T-helper 1 cell treated with Interleukin-12 subunit alpha and Interleukin-12 subunit beta and Interleukin-4 antibody, amounts not matched to agents 30 μg/mL and 1 μg/mL, for 36 hours (primary cell): ENCODE measurements at regions not wholly inside any gene's neighbourhood (a gene's known extent, or its start where the extent isn't known, plus 50 kb on each side); places are given as distances from the start of the nearest gene placed in this dataset.
"Not testable (repeated sequence)": the region's sequence is repeated elsewhere in the genome, so short reads cannot be mapped to it uniquely, and the experiment has no call there.

Source experiments
- H3K27ac Mint-ChIP-seq: one replicate; pipeline ENCODE4 v1.8.0; 2021; ENCODE audit warnings: mild to moderate bottlenecking, mixed read lengths
- H3K27me3 Mint-ChIP-seq: one replicate; pipeline ENCODE4 v1.8.0; 2021; ENCODE audit warnings: low read depth, mixed read lengths
- H3K36me3 Mint-ChIP-seq: one replicate; pipeline ENCODE4 v1.8.0; 2021; ENCODE audit warnings: low read depth, mixed read lengths
- H3K4me1 Mint-ChIP-seq: one replicate; pipeline ENCODE4 v1.8.0; 2021; ENCODE audit warnings: low read depth, mixed read lengths
- H3K4me3 Mint-ChIP-seq: one replicate; pipeline ENCODE4 v1.8.0; 2021; ENCODE audit warnings: mild to moderate bottlenecking, moderate library complexity, mixed read lengths
- H3K9me3 Mint-ChIP-seq: one replicate; pipeline ENCODE4 v1.8.0; 2021; ENCODE audit warnings: mixed read lengths

DNA sequence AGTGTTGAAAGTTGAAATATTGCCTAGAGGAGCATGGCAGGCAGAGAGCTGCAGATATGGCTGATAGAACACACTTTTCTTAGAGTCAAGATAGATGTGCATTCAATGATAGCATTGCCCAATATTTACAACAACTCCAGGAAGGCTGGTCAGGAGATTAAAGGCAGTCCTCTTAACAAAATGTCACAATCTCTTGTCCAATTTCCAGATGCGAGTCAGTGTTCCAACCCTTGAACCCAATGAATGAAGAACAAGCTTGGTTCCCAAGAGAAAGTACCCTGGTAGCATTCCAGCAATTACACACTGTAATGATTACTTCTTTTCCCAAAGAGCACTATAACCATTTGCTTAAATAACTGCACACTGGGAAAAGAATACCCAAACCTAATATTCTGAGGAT lies 839.4 kb upstream of the VRK2 start:
- Mint-ChIP-seq H3K9me3 (peaks cover 11% of the 10 kb centered on the region), H3K27me3 (no peaks in the 10 kb centered on the region), H3K4me1 (no peaks in the 10 kb centered on the region), H3K27ac (no peak overlapping the region), H3K4me3 (no peak overlapping the region), H3K36me3 (no peaks in the 10 kb centered on the region)

DNA sequence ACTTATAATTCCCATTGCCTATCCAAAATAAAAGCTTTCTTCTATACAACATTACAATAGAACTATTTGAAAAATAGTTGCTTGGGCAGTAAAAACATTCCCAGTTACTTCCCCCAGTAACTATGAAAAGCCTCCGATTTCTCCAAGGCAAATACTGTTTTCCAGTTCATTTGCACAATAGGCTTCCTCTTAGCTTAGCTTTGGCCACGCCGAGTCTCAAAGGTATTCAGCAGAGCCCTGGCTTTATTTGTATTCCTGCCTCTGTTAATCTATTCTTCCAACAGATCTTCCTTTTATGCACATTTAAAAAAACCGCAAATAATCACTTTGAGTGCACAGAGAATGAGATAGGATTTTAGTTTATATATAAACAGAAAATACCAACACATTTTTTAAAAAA lies 836.8 kb upstream of the VRK2 start:
- no peaks in the 10 kb centered on the region for H3K27me3 Mint-ChIP-seq
- no peak overlapping the region for H3K4me3 Mint-ChIP-seq
- H3K4me1 Mint-ChIP-seq, result no peaks in the 10 kb centered on the region
- peaks cover 15% of the 10 kb centered on the region for H3K9me3 Mint-ChIP-seq
- H3K36me3 Mint-ChIP-seq, result no peaks in the 10 kb centered on the region
- no peak overlapping the region for H3K27ac Mint-ChIP-seq

- H3K36me3 Mint-ChIP-seq, result no peaks in the 10 kb centered on the region
- no peak overlapping the region for H3K4me3 Mint-ChIP-seq
- no peaks in the 10 kb centered on the region for H3K4me1 Mint-ChIP-seq
- H3K27me3 Mint-ChIP-seq, result no peaks in the 10 kb centered on the region
- peaks cover 21% of the 10 kb centered on the region for H3K9me3 Mint-ChIP-seq
- H3K27ac Mint-ChIP-seq, result no peak overlapping the region
Measured at GRCh38 chr2:57210855-57211254, 835.8 kb upstream of the VRK2 start.

DNA sequence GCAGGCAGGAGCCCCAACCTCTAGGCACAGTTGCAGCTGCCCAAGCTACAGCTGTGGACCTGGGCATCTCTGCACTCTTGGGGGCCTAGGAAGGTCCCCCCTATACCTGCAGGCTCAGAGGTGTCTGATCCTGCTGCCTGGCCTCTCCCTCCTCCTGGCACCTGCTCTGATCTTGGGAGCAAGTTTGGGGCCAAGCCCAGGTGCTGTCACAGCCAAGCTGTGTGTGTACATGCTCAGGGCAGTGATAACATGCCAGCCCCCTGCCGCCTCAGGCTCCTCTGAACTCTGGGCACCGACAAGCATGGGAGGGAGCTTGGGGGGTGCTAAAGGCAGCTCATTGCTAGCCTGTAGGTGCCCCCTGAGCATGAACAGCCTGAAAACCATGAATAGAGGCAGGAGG lies 829.6 kb upstream of the VRK2 start:
- Mint-ChIP-seq H3K27me3 (no peaks in the 10 kb centered on the region), H3K4me1 (no peaks in the 10 kb centered on the region), H3K27ac (no peak overlapping the region), H3K9me3 (peaks cover 28% of the 10 kb centered on the region), H3K36me3 (no peaks in the 10 kb centered on the region), H3K4me3 (no peak overlapping the region)

GRCh38 chr2:57218206-57218605 lies 828.4 kb upstream of the VRK2 start:
- no peak overlapping the region for H3K27ac Mint-ChIP-seq

GRCh38 chr2:57229706-57230105 lies 816.9 kb upstream of the VRK2 start:
- not testable (repeated sequence) for H3K36me3 Mint-ChIP-seq, H3K4me3 Mint-ChIP-seq, H3K4me1 Mint-ChIP-seq, H3K27ac Mint-ChIP-seq, H3K9me3 Mint-ChIP-seq, H3K27me3 Mint-ChIP-seq

More at GRCh38 chr2:57218206-57218605, 828.4 kb upstream of the VRK2 start:
- Mint-ChIP-seq H3K4me3 (no peak overlapping the region), H3K9me3 (peaks cover 23% of the 10 kb centered on the region), H3K36me3 (no peaks in the 10 kb centered on the region), H3K27me3 (no peaks in the 10 kb centered on the region), H3K4me1 (no peaks in the 10 kb centered on the region)

GRCh38 chr2:57232341-57232740 lies 814.3 kb upstream of the VRK2 start:
- not testable (repeated sequence) for H3K4me1 Mint-ChIP-seq, H3K27me3 Mint-ChIP-seq, H3K36me3 Mint-ChIP-seq, H3K4me3 Mint-ChIP-seq, H3K27ac Mint-ChIP-seq, H3K9me3 Mint-ChIP-seq

DNA sequence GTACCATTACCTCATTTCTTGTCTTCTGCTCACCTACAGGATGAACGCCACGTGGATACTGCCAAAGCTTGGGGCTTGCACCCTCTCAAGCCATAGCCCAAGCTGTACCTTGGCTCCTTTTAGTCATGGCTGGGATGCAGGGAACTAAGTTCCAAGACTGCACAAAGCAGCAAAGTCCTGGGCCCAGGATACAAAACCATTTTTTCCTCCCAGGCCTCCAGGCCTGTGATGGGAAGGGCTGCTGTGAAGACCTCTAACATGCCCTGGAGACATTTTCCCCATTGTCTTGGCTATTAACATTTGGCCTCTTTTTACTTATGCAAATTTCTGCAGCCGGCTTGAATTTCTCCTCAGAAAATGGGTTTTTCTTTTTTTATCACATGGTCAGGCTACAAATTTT lies 795.1 kb upstream of the VRK2 start:
- not testable (repeated sequence) for H3K36me3 Mint-ChIP-seq, H3K27me3 Mint-ChIP-seq, H3K4me3 Mint-ChIP-seq, H3K27ac Mint-ChIP-seq, H3K4me1 Mint-ChIP-seq
- peaks cover 38% of the 10 kb centered on the region for H3K9me3 Mint-ChIP-seq

DNA sequence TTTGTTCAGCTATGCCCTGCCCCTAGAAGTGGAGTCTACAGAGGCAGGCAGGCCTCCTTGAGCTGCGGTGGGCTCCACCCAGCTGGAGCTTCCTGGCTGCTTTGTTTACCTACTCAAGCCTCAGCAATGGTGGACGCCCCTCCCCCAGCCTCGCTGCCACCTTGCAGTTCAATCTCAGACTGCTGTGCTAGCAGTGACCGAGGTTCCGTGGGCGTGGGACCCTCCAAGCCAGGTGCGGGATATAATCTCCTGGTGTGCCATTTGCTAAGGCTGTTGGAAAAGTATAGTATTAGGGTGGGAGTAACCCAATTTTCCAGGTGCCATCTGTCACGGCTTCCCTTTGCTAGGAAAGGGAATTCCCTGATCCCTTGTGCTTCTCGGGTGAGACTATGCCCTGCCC lies 770.2 kb upstream of the VRK2 start:
- not testable (repeated sequence) for H3K4me1 Mint-ChIP-seq, H3K27ac Mint-ChIP-seq, H3K4me3 Mint-ChIP-seq, H3K27me3 Mint-ChIP-seq, H3K36me3 Mint-ChIP-seq
- H3K9me3 Mint-ChIP-seq, result peaks cover 37% of the 10 kb centered on the region

- H3K4me3 Mint-ChIP-seq, result no peak overlapping the region
- H3K27me3 Mint-ChIP-seq, result no peaks in the 10 kb centered on the region
- no peaks in the 10 kb centered on the region for H3K36me3 Mint-ChIP-seq
- H3K4me1 Mint-ChIP-seq, result no peaks in the 10 kb centered on the region
- peaks cover 47% of the 10 kb centered on the region for H3K9me3 Mint-ChIP-seq
- H3K27ac Mint-ChIP-seq, result no peak overlapping the region
Measured at GRCh38 chr2:57278451-57278850, 768.2 kb upstream of the VRK2 start.

- H3K4me3 Mint-ChIP-seq, result no peak overlapping the region
- peaks cover 4% of the 10 kb centered on the region for H3K9me3 Mint-ChIP-seq
- H3K36me3 Mint-ChIP-seq, result no peaks in the 10 kb centered on the region
- no peaks in the 10 kb centered on the region for H3K27me3 Mint-ChIP-seq
- H3K27ac Mint-ChIP-seq, result no peak overlapping the region
- no peaks in the 10 kb centered on the region for H3K4me1 Mint-ChIP-seq
Measured at GRCh38 chr2:57291209-57291608, 755.4 kb upstream of the VRK2 start.

- Mint-ChIP-seq H3K27ac (no peak overlapping the region), H3K9me3 (no peaks in the 10 kb centered on the region), H3K4me3 (no peak overlapping the region), H3K36me3 (no peaks in the 10 kb centered on the region), H3K27me3 (no peaks in the 10 kb centered on the region), H3K4me1 (no peaks in the 10 kb centered on the region)
Measured at GRCh38 chr2:57296795-57297517, 749.6 kb upstream of the VRK2 start.

- peaks cover 9% of the 10 kb centered on the region for H3K9me3 Mint-ChIP-seq
- no peak overlapping the region for H3K27ac Mint-ChIP-seq
- no peaks in the 10 kb centered on the region for H3K36me3 Mint-ChIP-seq
- H3K4me3 Mint-ChIP-seq, result no peak overlapping the region
- H3K4me1 Mint-ChIP-seq, result no peaks in the 10 kb centered on the region
- H3K27me3 Mint-ChIP-seq, result no peaks in the 10 kb centered on the region
Measured at GRCh38 chr2:57313678-57314077, 732.9 kb upstream of the VRK2 start.

GRCh38 chr2:57314682-57315081 lies 731.9 kb upstream of the VRK2 start:
- H3K4me3 Mint-ChIP-seq, result no peak overlapping the region

GRCh38 chr2:57330447-57330846 lies 716.2 kb upstream of the VRK2 start:
- Mint-ChIP-seq H3K36me3 (no peaks in the 10 kb centered on the region), H3K4me1 (no peaks in the 10 kb centered on the region), H3K9me3 (peaks cover 2% of the 10 kb centered on the region), H3K27me3 (no peaks in the 10 kb centered on the region), H3K4me3 (no peak overlapping the region), H3K27ac (no peak overlapping the region)

More at GRCh38 chr2:57314682-57315081, 731.9 kb upstream of the VRK2 start:
- H3K4me1 Mint-ChIP-seq, result no peaks in the 10 kb centered on the region
- H3K27me3 Mint-ChIP-seq, result no peaks in the 10 kb centered on the region
- H3K9me3 Mint-ChIP-seq, result peaks cover 9% of the 10 kb centered on the region
- H3K36me3 Mint-ChIP-seq, result no peaks in the 10 kb centered on the region
- H3K27ac Mint-ChIP-seq, result no peak overlapping the region

DNA sequence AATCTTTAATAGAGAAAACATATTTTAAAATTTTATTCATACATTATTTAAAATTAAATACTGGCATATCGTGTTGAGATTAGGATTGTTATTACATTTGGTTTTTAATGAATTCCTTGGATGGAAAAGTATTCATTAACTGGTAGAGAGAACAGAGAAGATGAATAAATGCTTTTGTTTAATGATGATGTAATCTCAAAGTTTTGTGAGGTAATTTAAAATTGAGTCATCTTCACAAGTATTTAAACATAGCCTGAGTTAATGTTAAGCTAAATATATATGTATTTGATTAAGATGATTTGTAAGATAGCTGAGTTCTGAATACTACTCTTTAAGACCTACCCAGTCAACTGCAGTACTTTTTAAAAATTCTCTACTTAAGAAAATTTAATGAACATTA lies 713.4 kb upstream of the VRK2 start:
- peaks cover 10% of the 10 kb centered on the region for H3K9me3 Mint-ChIP-seq
- no peak overlapping the region for H3K4me3 Mint-ChIP-seq
- H3K36me3 Mint-ChIP-seq, result no peaks in the 10 kb centered on the region
- no peaks in the 10 kb centered on the region for H3K27me3 Mint-ChIP-seq
- no peak overlapping the region for H3K27ac Mint-ChIP-seq
- H3K4me1 Mint-ChIP-seq, result no peaks in the 10 kb centered on the region
